ENCODE measurements at regions not wholly inside any gene's neighbourhood (a gene's known extent, or its start where the extent isn't known, plus 50 kb on each side); places are given as distances from the start of the nearest gene placed in this dataset.

DNA sequence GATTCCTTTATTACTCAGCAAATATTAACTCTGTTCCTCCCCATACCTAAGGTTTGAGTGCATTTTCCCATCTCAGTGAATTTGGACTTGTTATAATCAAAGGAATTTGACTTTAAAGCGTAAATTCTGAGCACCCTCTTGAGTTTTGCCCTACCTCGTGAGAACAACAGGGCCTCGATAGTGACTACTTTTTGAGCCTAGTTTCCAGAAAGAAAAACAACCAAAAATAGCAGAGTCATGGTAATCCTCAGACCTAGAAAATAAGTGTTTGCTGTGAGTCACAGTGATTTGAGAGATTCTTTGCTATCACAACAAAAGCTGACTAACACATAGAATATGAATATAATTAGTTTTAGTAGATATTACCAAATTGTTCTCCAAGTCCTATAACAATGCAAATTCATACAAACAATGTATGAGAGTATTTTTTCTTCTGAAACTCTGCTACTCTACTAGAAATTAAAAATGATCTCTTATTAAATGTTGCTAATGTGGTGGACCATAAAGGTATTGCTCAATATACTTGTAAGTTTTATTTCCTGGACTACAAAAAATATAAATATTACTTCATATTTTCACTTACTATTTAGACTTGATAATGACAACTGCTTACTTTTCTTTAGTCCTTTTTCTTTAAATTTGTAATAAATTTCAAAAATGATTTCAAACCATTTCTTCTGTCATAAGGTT is 759.7 kb downstream of the BRINP1 start:
- no peak overlapping the region for H3K27ac Mint-ChIP-seq (ENCODE audit: unreplicated experiment)
- ChIA-PET CTCF (no interaction called here), POLR2A (no interaction called here)
- H3K4me3 Mint-ChIP-seq (ENCODE audit: unreplicated experiment): no peak overlapping the region
- H3K9me3 ChIP-seq: no peaks in the 10 kb centered on the region
- no peak overlapping the region for H3K4me3 ChIP-seq (ENCODE audit: low read depth, low read length)
- H3K4me1 Mint-ChIP-seq (ENCODE audit: low read depth, unreplicated experiment): no peaks in the 10 kb centered on the region
- no peaks in the 10 kb centered on the region for H3K4me1 ChIP-seq
- no peaks in the 10 kb centered on the region for H3K36me3 ChIP-seq (ENCODE audit: control insufficient read depth, insufficient read depth, low read length)
- H3K36me3 Mint-ChIP-seq (ENCODE audit: insufficient read depth, unreplicated experiment): no peaks in the 10 kb centered on the region
- intact Hi-C loops (cut with micrococcal nuclease; ENCODE audit: unreplicated experiment): no loop called here
- TF ChIP-seq, protein P1, sequence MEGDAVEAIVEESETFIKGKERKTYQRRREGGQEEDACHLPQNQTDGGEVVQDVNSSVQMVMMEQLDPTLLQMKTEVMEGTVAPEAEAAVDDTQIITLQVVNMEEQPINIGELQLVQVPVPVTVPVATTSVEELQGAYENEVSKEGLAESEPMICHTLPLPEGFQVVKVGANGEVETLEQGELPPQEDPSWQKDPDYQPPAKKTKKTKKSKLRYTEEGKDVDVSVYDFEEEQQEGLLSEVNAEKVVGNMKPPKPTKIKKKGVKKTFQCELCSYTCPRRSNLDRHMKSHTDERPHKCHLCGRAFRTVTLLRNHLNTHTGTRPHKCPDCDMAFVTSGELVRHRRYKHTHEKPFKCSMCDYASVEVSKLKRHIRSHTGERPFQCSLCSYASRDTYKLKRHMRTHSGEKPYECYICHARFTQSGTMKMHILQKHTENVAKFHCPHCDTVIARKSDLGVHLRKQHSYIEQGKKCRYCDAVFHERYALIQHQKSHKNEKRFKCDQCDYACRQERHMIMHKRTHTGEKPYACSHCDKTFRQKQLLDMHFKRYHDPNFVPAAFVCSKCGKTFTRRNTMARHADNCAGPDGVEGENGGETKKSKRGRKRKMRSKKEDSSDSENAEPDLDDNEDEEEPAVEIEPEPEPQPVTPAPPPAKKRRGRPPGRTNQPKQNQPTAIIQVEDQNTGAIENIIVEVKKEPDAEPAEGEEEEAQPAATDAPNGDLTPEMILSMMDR (IDR thresholded peaks at IDR 0.05; ENCODE audit: insufficient read depth in 1 of 2, low read depth in 1 of 2, low read length in 1 of 2, severe bottlenecking in 1 of 2, unreplicated experiment in 1 of 2): no peak
- BruUV-seq (replicated peaks): no TSS peak
- peaks cover 9% of the 10 kb centered on the region for H3K9me3 Mint-ChIP-seq (ENCODE audit: unreplicated experiment)
- DNase-seq: no peak
- H3K27me3 ChIP-seq (replicated peaks; ENCODE audit: control insufficient read depth, insufficient read depth, low read length): no peaks in the 10 kb centered on the region
- H3K27me3 Mint-ChIP-seq (ENCODE audit: insufficient read depth, unreplicated experiment): no peaks in the 10 kb centered on the region

- Mint-ChIP-seq H3K4me1 (ENCODE audit: low read depth, unreplicated experiment) (no peaks in the 10 kb centered on the region), H3K36me3 (ENCODE audit: insufficient read depth, unreplicated experiment) (no peaks in the 10 kb centered on the region), H3K4me3 (ENCODE audit: unreplicated experiment) (no peak overlapping the region), H3K9me3 (ENCODE audit: unreplicated experiment) (peaks cover 9% of the 10 kb centered on the region), H3K27ac (ENCODE audit: unreplicated experiment) (no peak overlapping the region), H3K27me3 (ENCODE audit: insufficient read depth, unreplicated experiment) (no peaks in the 10 kb centered on the region)
- no peaks in the 10 kb centered on the region for H3K36me3 ChIP-seq (ENCODE audit: control insufficient read depth, insufficient read depth, low read length)
- H3K4me1 ChIP-seq: no peaks in the 10 kb centered on the region
- ChIA-PET CTCF (no interaction called here), POLR2A (no interaction called here)
- TF ChIP-seq, protein P1 (IDR thresholded peaks at IDR 0.05; ENCODE audit: insufficient read depth in 1 of 2, low read depth in 1 of 2, low read length in 1 of 2, severe bottlenecking in 1 of 2, unreplicated experiment in 1 of 2): no peak
- no TSS peak for BruUV-seq (replicated peaks)
- no peaks in the 10 kb centered on the region for H3K27me3 ChIP-seq (replicated peaks; ENCODE audit: control insufficient read depth, insufficient read depth, low read length)
- no peak overlapping the region for H3K4me3 ChIP-seq (ENCODE audit: low read depth, low read length)
- H3K9me3 ChIP-seq: no peaks in the 10 kb centered on the region
- intact Hi-C loops (cut with micrococcal nuclease; ENCODE audit: unreplicated experiment): no loop called here
- no peak for DNase-seq
Measured at GRCh38 chr9:118612201-118612600, 757.0 kb downstream of the BRINP1 start.

DNA sequence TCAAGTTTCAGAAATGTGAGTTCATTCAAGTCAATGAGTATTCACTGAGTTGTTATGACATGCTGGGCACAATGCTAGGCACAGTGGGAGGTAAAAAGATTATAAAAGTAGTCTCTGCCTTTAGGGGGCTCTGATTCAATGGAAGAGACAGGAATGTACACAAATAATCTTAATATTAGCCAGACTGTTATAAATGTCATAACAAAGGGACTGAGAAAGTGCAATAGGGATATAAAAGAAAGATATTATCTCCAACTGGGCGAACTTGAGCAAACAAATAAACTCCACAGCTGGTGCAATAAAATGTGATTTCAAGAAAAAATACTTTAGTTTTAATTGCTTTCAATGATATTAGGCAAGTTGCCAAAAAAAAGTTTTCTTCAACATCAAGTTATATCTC is 755.2 kb downstream of the BRINP1 start:
- POLR2A ChIA-PET: no interaction called here
- no peaks in the 10 kb centered on the region for H3K36me3 ChIP-seq (ENCODE audit: control insufficient read depth, insufficient read depth, low read length)
- CTCF ChIA-PET: no interaction called here

More for the DNA sequence above, 755.2 kb downstream of the BRINP1 start:
- Mint-ChIP-seq H3K27me3 (ENCODE audit: insufficient read depth, unreplicated experiment) (no peaks in the 10 kb centered on the region), H3K4me1 (ENCODE audit: low read depth, unreplicated experiment) (no peaks in the 10 kb centered on the region), H3K27ac (ENCODE audit: unreplicated experiment) (no peak overlapping the region), H3K9me3 (ENCODE audit: unreplicated experiment) (peaks cover 9% of the 10 kb centered on the region), H3K36me3 (ENCODE audit: insufficient read depth, unreplicated experiment) (no peaks in the 10 kb centered on the region), H3K4me3 (ENCODE audit: unreplicated experiment) (no peak overlapping the region)
- DNase-seq: no peak
- H3K4me1 ChIP-seq: no peaks in the 10 kb centered on the region
- H3K4me3 ChIP-seq (ENCODE audit: low read depth, low read length): no peak overlapping the region
- no peaks in the 10 kb centered on the region for H3K9me3 ChIP-seq
- no peaks in the 10 kb centered on the region for H3K27me3 ChIP-seq (replicated peaks; ENCODE audit: control insufficient read depth, insufficient read depth, low read length)
- TF ChIP-seq, protein P1 (IDR thresholded peaks at IDR 0.05; ENCODE audit: insufficient read depth in 1 of 2, low read depth in 1 of 2, low read length in 1 of 2, severe bottlenecking in 1 of 2, unreplicated experiment in 1 of 2): no peak
- BruUV-seq (replicated peaks): no TSS peak
- intact Hi-C loops (cut with micrococcal nuclease; ENCODE audit: unreplicated experiment): no loop called here

All from Caco-2 (cell line).